NCI-H2107 (cell line): ENCODE measurements at regions not wholly inside any gene's neighbourhood (a gene's known extent, or its start where the extent isn't known, plus 50 kb on each side); places are given as distances from the start of the nearest gene placed in this dataset.
"Not testable (repeated sequence)": the region's sequence is repeated elsewhere in the genome, so short reads cannot be mapped to it uniquely, and the experiment has no call there.

Experiments used
- DNase-seq: peaks from one replicate; lab custom pipeline; 2025; lab: John Stamatoyannopoulos, UW

- DNase-seq = no peak
These were observed 417.5 kb upstream of the ZMIZ1 start for GRCh38 chr10:78651287-78651686.

GRCh38 chr10:78653555-78653954 lies 415.2 kb upstream of the ZMIZ1 start:
- no peak for DNase-seq

GRCh38 chr10:78654047-78654590 lies 414.6 kb upstream of the ZMIZ1 start:
- DNase-seq = no peak

- DNase-seq = no peak
These were observed 412.8 kb upstream of the ZMIZ1 start for GRCh38 chr10:78655979-78656378.

GRCh38 chr10:78656417-78657162 lies 412.2 kb upstream of the ZMIZ1 start:
- no peak for DNase-seq

- DNase-seq = peak; percentile 35
These were observed 411.5 kb upstream of the ZMIZ1 start for GRCh38 chr10:78657163-78657861.

- DNase-seq = no peak
These were observed 411.0 kb upstream of the ZMIZ1 start for GRCh38 chr10:78657862-78658165.

- DNase-seq = no peak
These were observed 409.8 kb upstream of the ZMIZ1 start for GRCh38 chr10:78658645-78659597.

GRCh38 chr10:78659598-78659967 lies 409.2 kb upstream of the ZMIZ1 start:
- no peak for DNase-seq

- no peak for DNase-seq
These were observed 408.2 kb upstream of the ZMIZ1 start for GRCh38 chr10:78660446-78661106.

- no peak for DNase-seq
These were observed 405.0 kb upstream of the ZMIZ1 start for GRCh38 chr10:78663721-78664120.

- DNase-seq = no peak
These were observed 403.7 kb upstream of the ZMIZ1 start for GRCh38 chr10:78664929-78665553.

- DNase-seq = no peak
These were observed 395.8 kb upstream of the ZMIZ1 start for GRCh38 chr10:78672918-78673317.

- not testable (repeated sequence) for DNase-seq
These were observed 387.6 kb upstream of the ZMIZ1 start for GRCh38 chr10:78681141-78681540.

- DNase-seq = not testable (repeated sequence)
These were observed 386.8 kb upstream of the ZMIZ1 start for GRCh38 chr10:78681986-78682385.

- DNase-seq = peak; percentile 17
These were observed 383.8 kb upstream of the ZMIZ1 start for GRCh38 chr10:78684947-78685346.

- DNase-seq = no peak
These were observed 383.2 kb upstream of the ZMIZ1 start for GRCh38 chr10:78685466-78686103.

- no peak for DNase-seq
These were observed 382.2 kb upstream of the ZMIZ1 start for GRCh38 chr10:78686444-78687060.

GRCh38 chr10:78687626-78688025 lies 381.1 kb upstream of the ZMIZ1 start:
- DNase-seq = no peak

- DNase-seq = no peak
These were observed 380.4 kb upstream of the ZMIZ1 start for GRCh38 chr10:78688230-78688900.
